ENCODE measurements at regions not wholly inside any gene's neighbourhood (a gene's known extent, or its start where the extent isn't known, plus 50 kb on each side); places are given as distances from the start of the nearest gene placed in this dataset.

DNA sequence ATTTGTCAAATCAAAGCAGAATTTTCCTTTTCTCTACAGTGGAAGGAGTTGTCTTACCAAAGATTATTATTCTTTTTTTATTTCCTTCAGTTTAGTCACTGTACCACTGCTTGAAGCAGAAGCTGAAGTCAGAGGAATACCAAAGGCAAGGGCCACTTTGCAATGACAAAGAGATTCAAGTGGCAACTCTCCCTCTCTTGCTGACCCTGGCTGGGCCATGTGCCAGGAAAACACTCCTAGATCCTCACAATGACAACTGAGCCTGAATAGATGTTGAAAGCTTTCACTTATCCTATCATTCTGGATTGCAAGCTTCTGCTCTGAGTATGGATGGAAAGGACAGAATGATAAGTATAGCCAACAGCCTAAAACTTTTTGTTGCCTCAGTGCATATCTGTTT is 618.3 kb downstream of the NR2F1-AS1 start:
- Histone ChIP-seq H3K79me2 (ENCODE audit: control insufficient read depth, low read length) (no peaks in the 10 kb centered on the region), H3F3A (ENCODE audit: control insufficient read depth, insufficient read depth) (no peaks in the 10 kb centered on the region), H3K9me3 (ENCODE audit: control insufficient read depth, insufficient read depth, low read length) (no peaks in the 10 kb centered on the region), H3K36me3 (ENCODE audit: control insufficient read depth, low read length) (no peaks in the 10 kb centered on the region), H3K4me1 (ENCODE audit: control insufficient read depth, low read length) (no peaks in the 10 kb centered on the region), H3K9me2 (replicated peaks; ENCODE audit: control insufficient read depth, low read length) (no peaks in the 10 kb centered on the region), H4K20me1 (ENCODE audit: control insufficient read depth, insufficient read depth, low read depth, low read length) (no peaks in the 10 kb centered on the region), H3K27me3 (ENCODE audit: control insufficient read depth, low read length) (no peaks in the 10 kb centered on the region), H3K27ac (ENCODE audit: low read depth, low read length) (no peak overlapping the region), H3K4me2 (ENCODE audit: low read length) (no peak overlapping the region), H3K4me3 (ENCODE audit: low read length) (no peak overlapping the region)
- TF ChIP-seq, protein P1, sequence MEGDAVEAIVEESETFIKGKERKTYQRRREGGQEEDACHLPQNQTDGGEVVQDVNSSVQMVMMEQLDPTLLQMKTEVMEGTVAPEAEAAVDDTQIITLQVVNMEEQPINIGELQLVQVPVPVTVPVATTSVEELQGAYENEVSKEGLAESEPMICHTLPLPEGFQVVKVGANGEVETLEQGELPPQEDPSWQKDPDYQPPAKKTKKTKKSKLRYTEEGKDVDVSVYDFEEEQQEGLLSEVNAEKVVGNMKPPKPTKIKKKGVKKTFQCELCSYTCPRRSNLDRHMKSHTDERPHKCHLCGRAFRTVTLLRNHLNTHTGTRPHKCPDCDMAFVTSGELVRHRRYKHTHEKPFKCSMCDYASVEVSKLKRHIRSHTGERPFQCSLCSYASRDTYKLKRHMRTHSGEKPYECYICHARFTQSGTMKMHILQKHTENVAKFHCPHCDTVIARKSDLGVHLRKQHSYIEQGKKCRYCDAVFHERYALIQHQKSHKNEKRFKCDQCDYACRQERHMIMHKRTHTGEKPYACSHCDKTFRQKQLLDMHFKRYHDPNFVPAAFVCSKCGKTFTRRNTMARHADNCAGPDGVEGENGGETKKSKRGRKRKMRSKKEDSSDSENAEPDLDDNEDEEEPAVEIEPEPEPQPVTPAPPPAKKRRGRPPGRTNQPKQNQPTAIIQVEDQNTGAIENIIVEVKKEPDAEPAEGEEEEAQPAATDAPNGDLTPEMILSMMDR (IDR thresholded peaks at IDR 0.05; ENCODE audit: low read depth, low read length, poor library complexity, severe bottlenecking) = no peak
- no peak for TF ChIP-seq EZH2phosphoT487 (IDR thresholded peaks at IDR 0.05; ENCODE audit: borderline replicate concordance, low read length)

DNA sequence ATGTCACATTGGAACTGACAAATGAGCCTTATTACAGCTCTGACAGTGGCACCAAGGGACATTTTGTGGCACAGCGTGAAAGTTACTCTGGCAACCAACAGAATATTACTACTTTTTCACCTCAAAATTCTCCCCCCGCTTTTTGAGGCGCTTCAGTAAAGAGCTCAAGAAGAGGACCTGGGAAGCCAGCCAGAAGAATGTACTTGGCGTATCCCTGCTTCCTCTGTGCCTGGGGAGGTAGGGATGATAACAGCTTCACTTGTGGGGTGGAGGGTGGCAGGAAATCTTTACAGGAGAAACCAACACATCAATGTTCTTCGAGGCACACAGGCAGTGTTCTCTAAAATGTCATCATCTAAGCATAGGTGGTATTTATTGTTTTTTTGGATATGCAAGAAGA is 624.1 kb downstream of the NR2F1-AS1 start:
- H3K9me3 ChIP-seq (ENCODE audit: control insufficient read depth, insufficient read depth, low read length) = peaks cover 10% of the 10 kb centered on the region; the same call in 1 of the 2 replicates
- no peak for TF ChIP-seq EZH2phosphoT487 (IDR thresholded peaks at IDR 0.05; ENCODE audit: borderline replicate concordance, low read length)
- TF ChIP-seq, protein P1 (IDR thresholded peaks at IDR 0.05; ENCODE audit: low read depth, low read length, poor library complexity, severe bottlenecking) = no peak
- H3K4me2 ChIP-seq (ENCODE audit: low read length) = no peak overlapping the region

DNA sequence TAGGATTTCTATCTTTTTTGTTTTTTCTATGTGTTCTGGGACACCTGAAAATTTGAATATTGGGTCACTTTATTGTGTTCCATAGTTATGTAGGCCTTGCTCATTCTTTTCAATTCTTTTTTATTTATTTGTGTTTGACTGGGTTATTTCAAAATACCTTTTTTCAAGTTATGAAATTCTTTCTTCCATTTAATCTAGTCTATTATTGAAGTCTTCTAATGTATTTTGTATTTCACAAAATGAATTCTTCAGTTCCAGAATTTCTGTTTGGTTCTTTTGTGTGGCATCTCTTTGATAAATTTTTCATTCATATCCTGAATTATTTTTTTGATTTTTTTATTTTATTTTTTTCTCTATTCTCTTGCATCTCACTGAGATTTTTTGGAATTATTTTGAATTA is 628.8 kb downstream of the NR2F1-AS1 start:
- Histone ChIP-seq H3K9me2 (replicated peaks; ENCODE audit: control insufficient read depth, low read length) (no peaks in the 10 kb centered on the region), H3K27me3 (ENCODE audit: control insufficient read depth, low read length) (no peaks in the 10 kb centered on the region), H3K4me1 (ENCODE audit: control insufficient read depth, low read length) (no peaks in the 10 kb centered on the region), H3K4me3 (ENCODE audit: low read length) (no peak overlapping the region), H4K20me1 (ENCODE audit: control insufficient read depth, insufficient read depth, low read depth, low read length) (no peaks in the 10 kb centered on the region), H3K9me3 (ENCODE audit: control insufficient read depth, insufficient read depth, low read length) (peaks cover 10% of the 10 kb centered on the region; the same call in 1 of the 2 replicates), H3F3A (ENCODE audit: control insufficient read depth, insufficient read depth) (no peaks in the 10 kb centered on the region), H3K27ac (ENCODE audit: low read depth, low read length) (no peak overlapping the region), H3K36me3 (ENCODE audit: control insufficient read depth, low read length) (no peaks in the 10 kb centered on the region), H3K4me2 (ENCODE audit: low read length) (no peak overlapping the region), H3K79me2 (ENCODE audit: control insufficient read depth, low read length) (no peaks in the 10 kb centered on the region)
- TF ChIP-seq, protein P1 (IDR thresholded peaks at IDR 0.05; ENCODE audit: low read depth, low read length, poor library complexity, severe bottlenecking) = no peak
- no peak for TF ChIP-seq EZH2phosphoT487 (IDR thresholded peaks at IDR 0.05; ENCODE audit: borderline replicate concordance, low read length)

More for the DNA sequence above, 624.1 kb downstream of the NR2F1-AS1 start:
- H3K27me3 ChIP-seq (ENCODE audit: control insufficient read depth, low read length) = no peaks in the 10 kb centered on the region
- no peaks in the 10 kb centered on the region for H3K79me2 ChIP-seq (ENCODE audit: control insufficient read depth, low read length)
- H3K4me3 ChIP-seq (ENCODE audit: low read length) = no peak overlapping the region
- no peaks in the 10 kb centered on the region for H3K9me2 ChIP-seq (replicated peaks; ENCODE audit: control insufficient read depth, low read length)
- no peaks in the 10 kb centered on the region for H3F3A ChIP-seq (ENCODE audit: control insufficient read depth, insufficient read depth)
- no peak overlapping the region for H3K27ac ChIP-seq (ENCODE audit: low read depth, low read length)
- no peaks in the 10 kb centered on the region for H4K20me1 ChIP-seq (ENCODE audit: control insufficient read depth, insufficient read depth, low read depth, low read length)
- H3K4me1 ChIP-seq (ENCODE audit: control insufficient read depth, low read length) = no peaks in the 10 kb centered on the region
- no peaks in the 10 kb centered on the region for H3K36me3 ChIP-seq (ENCODE audit: control insufficient read depth, low read length)

Data from DOHH2 (cell line).